HEK293T (cell line): ENCODE measurements at regions not wholly inside any gene's neighbourhood (a gene's known extent, or its start where the extent isn't known, plus 50 kb on each side); places are given as distances from the start of the nearest gene placed in this dataset.

Source experiments
- ARNT ChIP-seq: fragments of 450-650 bp; IDR thresholded peaks from 2 replicates; pipeline ENCODE4 v1.6.1; 2017; ENCODE audit warnings: mild to moderate bottlenecking
- BHLHE40 ChIP-seq: fragments of 450-650 bp; IDR thresholded peaks from 2 replicates; pipeline ENCODE4 v1.6.1; 2016; ENCODE audit warnings: mild to moderate bottlenecking, moderate library complexity, borderline replicate concordance
- CTBP1 ChIP-seq: fragments of 450-650 bp; IDR thresholded peaks from 2 replicates; pipeline ENCODE4 v1.6.1; 2016; ENCODE audit warnings: borderline replicate concordance
- ELF4 ChIP-seq: fragments of 450-650 bp; IDR thresholded peaks from 2 replicates; pipeline ENCODE4 v1.6.1; 2017; ENCODE audit warnings: antibody characterized with exemption
- FOXA1 ChIP-seq: fragments of 450-650 bp; IDR thresholded peaks from 2 replicates; pipeline ENCODE4 v1.6.1; 2016; ENCODE audit warnings: mild to moderate bottlenecking
- FOXK2 ChIP-seq: fragments of 450-650 bp; IDR thresholded peaks from 2 replicates; pipeline ENCODE4 v1.6.1; 2016; ENCODE audit warnings: mild to moderate bottlenecking
- HDGF ChIP-seq: fragments of 450-650 bp; IDR thresholded peaks from 2 replicates; pipeline ENCODE4 v1.6.1; 2017; ENCODE audit warnings: antibody characterized with exemption, borderline replicate concordance
- NFRKB ChIP-seq: fragments of 450-650 bp; IDR thresholded peaks from 2 replicates; pipeline ENCODE4 v1.6.1; 2016; ENCODE audit warnings: mild to moderate bottlenecking, moderate library complexity
- PKNOX1 ChIP-seq: fragments of 450-650 bp; IDR thresholded peaks from 2 replicates; pipeline ENCODE4 v1.6.1; 2016
- SP1 ChIP-seq: fragments of 450-650 bp; IDR thresholded peaks from 2 replicates; pipeline ENCODE4 v1.6.1; 2017
- TARDBP ChIP-seq: fragments of 450-650 bp; IDR thresholded peaks from 2 replicates; pipeline ENCODE4 v1.6.1; 2016

- TF ChIP-seq SP1: no peak
- no peak for TF ChIP-seq PKNOX1
- TF ChIP-seq FOXK2: no peak
- no peak for TF ChIP-seq FOXA1
- TF ChIP-seq TARDBP: no peak
- no peak for TF ChIP-seq NFRKB
- no peak for TF ChIP-seq BHLHE40
- no peak for TF ChIP-seq CTBP1
- no peak for TF ChIP-seq ARNT
- no peak for TF ChIP-seq ELF4
- TF ChIP-seq HDGF: no peak
These were observed 611.3 kb upstream of the GJE1 start for GRCh38 chr6:141521440-141521839.
